ENCODE measurements at regions not wholly inside any gene's neighbourhood (a gene's known extent, or its start where the extent isn't known, plus 50 kb on each side); places are given as distances from the start of the nearest gene placed in this dataset.

GRCh38 chr6:56843476-56844349 is 111.2 kb upstream of the BEND6 start (continued):
- TF ChIP-seq, protein P1, sequence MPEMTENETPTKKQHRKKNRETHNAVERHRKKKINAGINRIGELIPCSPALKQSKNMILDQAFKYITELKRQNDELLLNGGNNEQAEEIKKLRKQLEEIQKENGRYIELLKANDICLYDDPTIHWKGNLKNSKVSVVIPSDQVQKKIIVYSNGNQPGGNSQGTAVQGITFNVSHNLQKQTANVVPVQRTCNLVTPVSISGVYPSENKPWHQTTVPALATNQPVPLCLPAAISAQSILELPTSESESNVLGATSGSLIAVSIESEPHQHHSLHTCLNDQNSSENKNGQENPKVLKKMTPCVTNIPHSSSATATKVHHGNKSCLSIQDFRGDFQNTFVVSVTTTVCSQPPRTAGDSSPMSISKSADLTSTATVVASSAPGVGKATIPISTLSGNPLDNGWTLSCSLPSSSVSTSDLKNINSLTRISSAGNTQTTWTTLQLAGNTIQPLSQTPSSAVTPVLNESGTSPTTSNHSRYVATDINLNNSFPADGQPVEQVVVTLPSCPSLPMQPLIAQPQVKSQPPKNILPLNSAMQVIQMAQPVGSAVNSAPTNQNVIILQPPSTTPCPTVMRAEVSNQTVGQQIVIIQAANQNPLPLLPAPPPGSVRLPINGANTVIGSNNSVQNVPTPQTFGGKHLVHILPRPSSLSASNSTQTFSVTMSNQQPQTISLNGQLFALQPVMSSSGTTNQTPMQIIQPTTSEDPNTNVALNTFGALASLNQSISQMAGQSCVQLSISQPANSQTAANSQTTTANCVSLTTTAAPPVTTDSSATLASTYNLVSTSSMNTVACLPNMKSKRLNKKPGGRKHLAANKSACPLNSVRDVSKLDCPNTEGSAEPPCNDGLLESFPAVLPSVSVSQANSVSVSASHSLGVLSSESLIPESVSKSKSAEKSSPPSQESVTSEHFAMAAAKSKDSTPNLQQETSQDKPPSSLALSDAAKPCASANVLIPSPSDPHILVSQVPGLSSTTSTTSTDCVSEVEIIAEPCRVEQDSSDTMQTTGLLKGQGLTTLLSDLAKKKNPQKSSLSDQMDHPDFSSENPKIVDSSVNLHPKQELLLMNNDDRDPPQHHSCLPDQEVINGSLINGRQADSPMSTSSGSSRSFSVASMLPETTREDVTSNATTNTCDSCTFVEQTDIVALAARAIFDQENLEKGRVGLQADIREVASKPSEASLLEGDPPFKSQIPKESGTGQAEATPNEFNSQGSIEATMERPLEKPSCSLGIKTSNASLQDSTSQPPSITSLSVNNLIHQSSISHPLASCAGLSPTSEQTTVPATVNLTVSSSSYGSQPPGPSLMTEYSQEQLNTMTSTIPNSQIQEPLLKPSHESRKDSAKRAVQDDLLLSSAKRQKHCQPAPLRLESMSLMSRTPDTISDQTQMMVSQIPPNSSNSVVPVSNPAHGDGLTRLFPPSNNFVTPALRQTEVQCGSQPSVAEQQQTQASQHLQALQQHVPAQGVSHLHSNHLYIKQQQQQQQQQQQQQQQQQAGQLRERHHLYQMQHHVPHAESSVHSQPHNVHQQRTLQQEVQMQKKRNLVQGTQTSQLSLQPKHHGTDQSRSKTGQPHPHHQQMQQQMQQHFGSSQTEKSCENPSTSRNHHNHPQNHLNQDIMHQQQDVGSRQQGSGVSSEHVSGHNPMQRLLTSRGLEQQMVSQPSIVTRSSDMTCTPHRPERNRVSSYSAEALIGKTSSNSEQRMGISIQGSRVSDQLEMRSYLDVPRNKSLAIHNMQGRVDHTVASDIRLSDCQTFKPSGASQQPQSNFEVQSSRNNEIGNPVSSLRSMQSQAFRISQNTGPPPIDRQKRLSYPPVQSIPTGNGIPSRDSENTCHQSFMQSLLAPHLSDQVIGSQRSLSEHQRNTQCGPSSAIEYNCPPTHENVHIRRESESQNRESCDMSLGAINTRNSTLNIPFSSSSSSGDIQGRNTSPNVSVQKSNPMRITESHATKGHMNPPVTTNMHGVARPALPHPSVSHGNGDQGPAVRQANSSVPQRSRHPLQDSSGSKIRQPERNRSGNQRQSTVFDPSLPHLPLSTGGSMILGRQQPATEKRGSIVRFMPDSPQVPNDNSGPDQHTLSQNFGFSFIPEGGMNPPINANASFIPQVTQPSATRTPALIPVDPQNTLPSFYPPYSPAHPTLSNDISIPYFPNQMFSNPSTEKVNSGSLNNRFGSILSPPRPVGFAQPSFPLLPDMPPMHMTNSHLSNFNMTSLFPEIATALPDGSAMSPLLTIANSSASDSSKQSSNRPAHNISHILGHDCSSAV (CRISPR knock-in tag; IDR thresholded peaks at IDR 0.05; ENCODE audit: borderline replicate concordance): no peak
- TF ChIP-seq NCOA1 (CRISPR knock-in tag; IDR thresholded peaks at IDR 0.05): no peak
- no peak for TF ChIP-seq NFAT5 (CRISPR knock-in tag; IDR thresholded peaks at IDR 0.05)
- TF ChIP-seq ZNF124 (CRISPR knock-in tag; IDR thresholded peaks at IDR 0.05): peak; percentile 64; the same call in 1 of the 2 replicates
- TF ChIP-seq ZFP62 (CRISPR knock-in tag; IDR thresholded peaks at IDR 0.05): peak; percentile 49; the same call in 1 of the 2 replicates
- no peak for TF ChIP-seq FLYWCH1 (CRISPR knock-in tag; IDR thresholded peaks at IDR 0.05)
- no peak for TF ChIP-seq ZNF549 (CRISPR knock-in tag; IDR thresholded peaks at IDR 0.05)
- no peak for TF ChIP-seq ZNF331 (CRISPR knock-in tag; IDR thresholded peaks at IDR 0.05)
- TF ChIP-seq HIVEP1 (CRISPR knock-in tag; IDR thresholded peaks at IDR 0.05): peak; percentile 49; the same call in 1 of the 2 replicates
- TF ChIP-seq, protein P2, sequence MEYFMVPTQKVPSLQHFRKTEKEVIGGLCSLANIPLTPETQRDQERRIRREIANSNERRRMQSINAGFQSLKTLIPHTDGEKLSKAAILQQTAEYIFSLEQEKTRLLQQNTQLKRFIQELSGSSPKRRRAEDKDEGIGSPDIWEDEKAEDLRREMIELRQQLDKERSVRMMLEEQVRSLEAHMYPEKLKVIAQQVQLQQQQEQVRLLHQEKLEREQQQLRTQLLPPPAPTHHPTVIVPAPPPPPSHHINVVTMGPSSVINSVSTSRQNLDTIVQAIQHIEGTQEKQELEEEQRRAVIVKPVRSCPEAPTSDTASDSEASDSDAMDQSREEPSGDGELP (IDR thresholded peaks at IDR 0.05; ENCODE audit: borderline replicate concordance, low read depth): peak; percentile 49; the same call in 1 of the 2 replicates
- TF ChIP-seq BCL6 (CRISPR knock-in tag; IDR thresholded peaks at IDR 0.05): peak; percentile 30; the same call in 1 of the 2 replicates
- no peak for TF ChIP-seq CREB1 (IDR thresholded peaks at IDR 0.05)
- TF ChIP-seq CREB1 (CRISPR knock-in tag; IDR thresholded peaks at IDR 0.05): no peak
- no peak for TF ChIP-seq THRA (CRISPR knock-in tag; IDR thresholded peaks at IDR 0.05; ENCODE audit: borderline replicate concordance)

Data from HepG2 (cell line).